HEK293 (cell line): ENCODE measurements at regions not wholly inside any gene's neighbourhood (a gene's known extent, or its start where the extent isn't known, plus 50 kb on each side); places are given as distances from the start of the nearest gene placed in this dataset.

Experiments used
- KLF1 ChIP-seq: fragments of 450-650 bp; formaldehyde crosslinking; IDR thresholded peaks from 2 replicates; pipeline ENCODE4 v1.5.1; 2016; ENCODE audit warnings: missing biosample characterization, missing genetic modification characterization
- KLF7 ChIP-seq: fragments of 450-650 bp; formaldehyde crosslinking; IDR thresholded peaks from 2 replicates; pipeline ENCODE4 v1.5.1; 2016; ENCODE audit warnings: missing biosample characterization, missing genetic modification characterization, borderline replicate concordance
- MZF1 ChIP-seq: fragments of 450-650 bp; formaldehyde crosslinking; IDR thresholded peaks from 2 replicates; pipeline ENCODE4 v1.5.1; 2017; ENCODE audit warnings: missing biosample characterization, missing genetic modification characterization, borderline replicate concordance
- OVOL3 ChIP-seq: fragments of 450-650 bp; formaldehyde crosslinking; IDR thresholded peaks from 2 replicates; pipeline ENCODE4 v1.5.1; 2016; ENCODE audit warnings: missing biosample characterization, missing genetic modification characterization
- REPIN1 ChIP-seq: fragments of 450-650 bp; formaldehyde crosslinking; IDR thresholded peaks from 2 replicates; pipeline ENCODE4 v1.5.1; 2017; ENCODE audit warnings: missing biosample characterization, missing genetic modification characterization, low read depth
- SP3 ChIP-seq: fragments of 450-650 bp; formaldehyde crosslinking; IDR thresholded peaks from 2 replicates; pipeline ENCODE4 v1.5.1; 2016; ENCODE audit warnings: missing biosample characterization, missing genetic modification characterization
- ZBTB7A ChIP-seq: fragments of 450-650 bp; formaldehyde crosslinking; IDR thresholded peaks from 2 replicates; pipeline ENCODE4 v1.5.1; 2016; ENCODE audit warnings: low read depth, missing biosample characterization, missing genetic modification characterization
- ZNF138 ChIP-seq: fragments of 450-650 bp; formaldehyde crosslinking; IDR thresholded peaks from 2 replicates; pipeline ENCODE4 v1.5.1; 2016; ENCODE audit warnings: missing biosample characterization, missing genetic modification characterization, borderline replicate concordance
- ZNF169 ChIP-seq: fragments of 450-650 bp; formaldehyde crosslinking; IDR thresholded peaks from 2 replicates; pipeline ENCODE4 v1.5.1; 2016; ENCODE audit warnings: missing biosample characterization, missing genetic modification characterization
- ZNF239 ChIP-seq: fragments of 450-650 bp; formaldehyde crosslinking; IDR thresholded peaks from 2 replicates; pipeline ENCODE4 v1.5.1; 2016; ENCODE audit warnings: missing biosample characterization, missing genetic modification characterization
- ZNF394 ChIP-seq: fragments of 450-650 bp; formaldehyde crosslinking; IDR thresholded peaks from 2 replicates; pipeline ENCODE4 v1.5.1; 2016; ENCODE audit warnings: missing biosample characterization, missing genetic modification characterization, mild to moderate bottlenecking, moderate library complexity, borderline replicate concordance
- ZNF404 ChIP-seq: fragments of 450-650 bp; formaldehyde crosslinking; IDR thresholded peaks from 2 replicates; pipeline ENCODE4 v1.5.1; 2017; ENCODE audit warnings: missing biosample characterization, missing genetic modification characterization
- ZNF600 ChIP-seq: fragments of 450-650 bp; formaldehyde crosslinking; IDR thresholded peaks from 2 replicates; pipeline ENCODE4 v1.5.1; 2016; ENCODE audit warnings: missing biosample characterization, missing genetic modification characterization
- ZNF664 ChIP-seq: fragments of 450-650 bp; formaldehyde crosslinking; IDR thresholded peaks from 2 replicates; pipeline ENCODE4 v1.5.1; 2016; ENCODE audit warnings: missing biosample characterization, missing genetic modification characterization
- ZNF701 ChIP-seq: fragments of 450-650 bp; formaldehyde crosslinking; IDR thresholded peaks from 2 replicates; pipeline ENCODE4 v1.5.1; 2016; ENCODE audit warnings: missing biosample characterization, missing genetic modification characterization
- ZNF707 ChIP-seq: fragments of 450-650 bp; formaldehyde crosslinking; IDR thresholded peaks from 2 replicates; pipeline ENCODE4 v1.5.1; 2016; ENCODE audit warnings: missing biosample characterization, missing genetic modification characterization
- ZSCAN23 ChIP-seq: fragments of 450-650 bp; formaldehyde crosslinking; IDR thresholded peaks from 2 replicates; pipeline ENCODE4 v1.5.1; 2016; ENCODE audit warnings: missing biosample characterization, missing genetic modification characterization
- TF ChIP-seq, protein P1 (sequence below): fragments of 450-650 bp; formaldehyde crosslinking; IDR thresholded peaks from 2 replicates; pipeline ENCODE4 v1.5.1; 2016; ENCODE audit warnings: missing biosample characterization, missing genetic modification characterization
- TF ChIP-seq, protein P2 (sequence below): fragments of 450-650 bp; formaldehyde crosslinking; IDR thresholded peaks from 2 replicates; pipeline ENCODE4 v1.5.1; 2016; ENCODE audit warnings: missing biosample characterization, missing genetic modification characterization
- TF ChIP-seq, protein P3 (sequence below): fragments of 450-650 bp; formaldehyde crosslinking; IDR thresholded peaks from 2 replicates; pipeline ENCODE4 v1.5.1; 2016; ENCODE audit warnings: missing biosample characterization, missing genetic modification characterization
- TF ChIP-seq, protein P4 (sequence below): fragments of 450-650 bp; formaldehyde crosslinking; optimal IDR thresholded peaks from 2 replicates; pipeline ENCODE3; 2016; ENCODE audit warnings: missing biosample characterization, mild to moderate bottlenecking, missing genetic modification characterization
- TF ChIP-seq, protein P5 (sequence below): fragments of 450-650 bp; formaldehyde crosslinking; IDR thresholded peaks from 2 replicates; pipeline ENCODE4 v1.5.1; 2016; ENCODE audit warnings: missing biosample characterization, missing genetic modification characterization
- TF ChIP-seq, protein P6 (sequence below): fragments of 450-650 bp; formaldehyde crosslinking; IDR thresholded peaks from 2 replicates; pipeline ENCODE4 v1.5.1; 2016; ENCODE audit warnings: missing biosample characterization, missing genetic modification characterization
- TF ChIP-seq, protein P7 (sequence below): fragments of 450-650 bp; formaldehyde crosslinking; IDR thresholded peaks from 2 replicates; pipeline ENCODE4 v1.5.1; 2016; ENCODE audit warnings: missing biosample characterization, missing genetic modification characterization

DNA sequence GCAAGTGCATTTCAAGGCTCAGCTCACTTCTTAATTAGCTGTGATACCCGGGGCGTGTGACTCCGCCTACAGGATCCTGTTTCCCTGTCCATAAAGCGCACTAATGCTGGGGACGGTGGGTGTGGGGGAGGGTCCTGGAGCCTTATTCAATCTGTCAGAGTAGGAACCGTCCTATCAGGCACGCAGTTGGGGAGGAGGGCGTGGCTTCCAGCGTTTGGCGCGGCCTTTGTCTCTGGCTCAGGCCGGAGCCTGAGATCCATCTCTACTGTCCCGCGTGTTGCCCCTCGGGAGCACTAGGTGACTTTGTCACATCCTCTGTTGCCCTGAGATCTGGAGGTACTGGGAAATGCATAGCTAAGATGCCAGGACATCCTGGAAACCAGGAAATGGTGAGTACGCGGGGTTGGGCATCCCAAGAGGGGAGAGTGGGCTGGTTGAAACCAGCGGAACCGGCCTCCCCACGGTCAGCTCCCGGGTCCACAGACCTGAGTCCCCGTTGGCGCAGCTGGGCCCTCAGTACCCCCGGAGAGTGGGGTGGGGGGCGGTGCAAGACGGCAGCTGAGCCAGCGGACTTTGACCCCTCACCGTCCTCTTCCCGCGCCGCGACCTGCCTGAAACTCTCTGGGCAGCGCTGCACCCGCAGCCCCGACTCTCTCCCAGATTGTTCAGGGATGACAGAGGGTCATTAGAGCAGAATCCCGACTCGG, 104.4 kb upstream of the ZNF92 start (continued):
- TF ChIP-seq, protein P1, sequence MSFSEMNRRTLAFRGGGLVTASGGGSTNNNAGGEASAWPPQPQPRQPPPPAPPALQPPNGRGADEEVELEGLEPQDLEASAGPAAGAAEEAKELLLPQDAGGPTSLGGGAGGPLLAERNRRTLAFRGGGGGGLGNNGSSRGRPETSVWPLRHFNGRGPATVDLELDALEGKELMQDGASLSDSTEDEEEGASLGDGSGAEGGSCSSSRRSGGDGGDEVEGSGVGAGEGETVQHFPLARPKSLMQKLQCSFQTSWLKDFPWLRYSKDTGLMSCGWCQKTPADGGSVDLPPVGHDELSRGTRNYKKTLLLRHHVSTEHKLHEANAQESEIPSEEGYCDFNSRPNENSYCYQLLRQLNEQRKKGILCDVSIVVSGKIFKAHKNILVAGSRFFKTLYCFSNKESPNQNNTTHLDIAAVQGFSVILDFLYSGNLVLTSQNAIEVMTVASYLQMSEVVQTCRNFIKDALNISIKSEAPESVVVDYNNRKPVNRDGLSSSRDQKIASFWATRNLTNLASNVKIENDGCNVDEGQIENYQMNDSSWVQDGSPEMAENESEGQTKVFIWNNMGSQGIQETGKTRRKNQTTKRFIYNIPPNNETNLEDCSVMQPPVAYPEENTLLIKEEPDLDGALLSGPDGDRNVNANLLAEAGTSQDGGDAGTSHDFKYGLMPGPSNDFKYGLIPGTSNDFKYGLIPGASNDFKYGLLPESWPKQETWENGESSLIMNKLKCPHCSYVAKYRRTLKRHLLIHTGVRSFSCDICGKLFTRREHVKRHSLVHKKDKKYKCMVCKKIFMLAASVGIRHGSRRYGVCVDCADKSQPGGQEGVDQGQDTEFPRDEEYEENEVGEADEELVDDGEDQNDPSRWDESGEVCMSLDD: peak; percentile 77
- TF ChIP-seq, protein P2, sequence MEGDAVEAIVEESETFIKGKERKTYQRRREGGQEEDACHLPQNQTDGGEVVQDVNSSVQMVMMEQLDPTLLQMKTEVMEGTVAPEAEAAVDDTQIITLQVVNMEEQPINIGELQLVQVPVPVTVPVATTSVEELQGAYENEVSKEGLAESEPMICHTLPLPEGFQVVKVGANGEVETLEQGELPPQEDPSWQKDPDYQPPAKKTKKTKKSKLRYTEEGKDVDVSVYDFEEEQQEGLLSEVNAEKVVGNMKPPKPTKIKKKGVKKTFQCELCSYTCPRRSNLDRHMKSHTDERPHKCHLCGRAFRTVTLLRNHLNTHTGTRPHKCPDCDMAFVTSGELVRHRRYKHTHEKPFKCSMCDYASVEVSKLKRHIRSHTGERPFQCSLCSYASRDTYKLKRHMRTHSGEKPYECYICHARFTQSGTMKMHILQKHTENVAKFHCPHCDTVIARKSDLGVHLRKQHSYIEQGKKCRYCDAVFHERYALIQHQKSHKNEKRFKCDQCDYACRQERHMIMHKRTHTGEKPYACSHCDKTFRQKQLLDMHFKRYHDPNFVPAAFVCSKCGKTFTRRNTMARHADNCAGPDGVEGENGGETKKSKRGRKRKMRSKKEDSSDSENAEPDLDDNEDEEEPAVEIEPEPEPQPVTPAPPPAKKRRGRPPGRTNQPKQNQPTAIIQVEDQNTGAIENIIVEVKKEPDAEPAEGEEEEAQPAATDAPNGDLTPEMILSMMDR (tag by site-specific recombination): no peak
- TF ChIP-seq ZNF600 (tag by site-specific recombination) (peak; percentile 88), ZBTB7A (tag by site-specific recombination) (0 out of 2 replicates have a peak, but pooled peaks have one; percentile 30), SP3 (tag by site-specific recombination) (peak; percentile 52; the same call in 1 of the 2 replicates), ZNF404 (tag by site-specific recombination) (no peak), ZNF138 (tag by site-specific recombination) (no peak), MZF1 (tag by site-specific recombination) (no peak), REPIN1 (no peak), ZNF707 (tag by site-specific recombination) (no peak), ZSCAN23 (no peak), ZNF394 (tag by site-specific recombination) (0 out of 2 replicates have a peak, but pooled peaks have one; percentile 28), OVOL3 (tag by site-specific recombination) (0 out of 2 replicates have a peak, but pooled peaks have one; percentile 12), ZNF701 (tag by site-specific recombination) (no peak), KLF7 (tag by site-specific recombination) (no peak), KLF1 (tag by site-specific recombination) (no peak), ZNF169 (no peak), ZNF664 (tag by site-specific recombination) (no peak), ZNF239 (no peak)
- TF ChIP-seq, protein P3, sequence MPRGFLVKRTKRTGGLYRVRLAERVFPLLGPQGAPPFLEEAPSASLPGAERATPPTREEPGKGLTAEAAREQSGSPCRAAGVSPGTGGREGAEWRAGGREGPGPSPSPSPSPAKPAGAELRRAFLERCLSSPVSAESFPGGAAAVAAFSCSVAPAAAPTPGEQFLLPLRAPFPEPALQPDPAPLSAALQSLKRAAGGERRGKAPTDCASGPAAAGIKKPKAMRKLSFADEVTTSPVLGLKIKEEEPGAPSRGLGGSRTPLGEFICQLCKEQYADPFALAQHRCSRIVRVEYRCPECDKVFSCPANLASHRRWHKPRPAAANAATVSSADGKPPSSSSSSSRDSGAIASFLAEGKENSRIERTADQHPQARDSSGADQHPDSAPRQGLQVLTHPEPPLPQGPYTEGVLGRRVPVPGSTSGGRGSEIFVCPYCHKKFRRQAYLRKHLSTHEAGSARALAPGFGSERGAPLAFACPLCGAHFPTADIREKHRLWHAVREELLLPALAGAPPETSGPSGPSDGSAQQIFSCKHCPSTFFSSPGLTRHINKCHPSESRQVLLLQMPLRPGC (tag by site-specific recombination): no peak
- TF ChIP-seq, protein P4, sequence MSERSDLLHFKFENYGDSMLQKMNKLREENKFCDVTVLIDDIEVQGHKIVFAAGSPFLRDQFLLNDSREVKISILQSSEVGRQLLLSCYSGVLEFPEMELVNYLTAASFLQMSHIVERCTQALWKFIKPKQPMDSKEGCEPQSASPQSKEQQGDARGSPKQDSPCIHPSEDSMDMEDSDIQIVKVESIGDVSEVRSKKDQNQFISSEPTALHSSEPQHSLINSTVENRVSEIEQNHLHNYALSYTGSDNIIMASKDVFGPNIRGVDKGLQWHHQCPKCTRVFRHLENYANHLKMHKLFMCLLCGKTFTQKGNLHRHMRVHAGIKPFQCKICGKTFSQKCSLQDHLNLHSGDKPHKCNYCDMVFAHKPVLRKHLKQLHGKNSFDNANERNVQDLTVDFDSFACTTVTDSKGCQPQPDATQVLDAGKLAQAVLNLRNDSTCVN (tag by site-specific recombination): peak; percentile 39
- TF ChIP-seq, protein P5, sequence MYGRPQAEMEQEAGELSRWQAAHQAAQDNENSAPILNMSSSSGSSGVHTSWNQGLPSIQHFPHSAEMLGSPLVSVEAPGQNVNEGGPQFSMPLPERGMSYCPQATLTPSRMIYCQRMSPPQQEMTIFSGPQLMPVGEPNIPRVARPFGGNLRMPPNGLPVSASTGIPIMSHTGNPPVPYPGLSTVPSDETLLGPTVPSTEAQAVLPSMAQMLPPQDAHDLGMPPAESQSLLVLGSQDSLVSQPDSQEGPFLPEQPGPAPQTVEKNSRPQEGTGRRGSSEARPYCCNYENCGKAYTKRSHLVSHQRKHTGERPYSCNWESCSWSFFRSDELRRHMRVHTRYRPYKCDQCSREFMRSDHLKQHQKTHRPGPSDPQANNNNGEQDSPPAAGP (tag by site-specific recombination): peak; percentile 50; the same call in 1 of the 2 replicates
- TF ChIP-seq, protein P6, sequence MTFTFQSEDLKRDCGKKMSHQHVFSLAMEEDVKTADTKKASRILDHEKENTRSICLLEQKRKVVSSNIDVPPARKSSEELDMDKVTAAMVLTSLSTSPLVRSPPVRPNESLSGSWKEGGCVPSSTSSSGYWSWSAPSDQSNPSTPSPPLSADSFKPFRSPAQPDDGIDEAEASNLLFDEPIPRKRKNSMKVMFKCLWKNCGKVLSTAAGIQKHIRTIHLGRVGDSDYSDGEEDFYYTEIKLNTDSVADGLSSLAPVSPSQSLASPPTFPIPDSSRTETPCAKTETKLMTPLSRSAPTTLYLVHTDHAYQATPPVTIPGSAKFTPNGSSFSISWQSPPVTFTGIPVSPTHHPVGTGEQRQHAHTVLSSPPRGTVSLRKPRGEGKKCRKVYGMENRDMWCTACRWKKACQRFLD (tag by site-specific recombination): no peak
- TF ChIP-seq, protein P7, sequence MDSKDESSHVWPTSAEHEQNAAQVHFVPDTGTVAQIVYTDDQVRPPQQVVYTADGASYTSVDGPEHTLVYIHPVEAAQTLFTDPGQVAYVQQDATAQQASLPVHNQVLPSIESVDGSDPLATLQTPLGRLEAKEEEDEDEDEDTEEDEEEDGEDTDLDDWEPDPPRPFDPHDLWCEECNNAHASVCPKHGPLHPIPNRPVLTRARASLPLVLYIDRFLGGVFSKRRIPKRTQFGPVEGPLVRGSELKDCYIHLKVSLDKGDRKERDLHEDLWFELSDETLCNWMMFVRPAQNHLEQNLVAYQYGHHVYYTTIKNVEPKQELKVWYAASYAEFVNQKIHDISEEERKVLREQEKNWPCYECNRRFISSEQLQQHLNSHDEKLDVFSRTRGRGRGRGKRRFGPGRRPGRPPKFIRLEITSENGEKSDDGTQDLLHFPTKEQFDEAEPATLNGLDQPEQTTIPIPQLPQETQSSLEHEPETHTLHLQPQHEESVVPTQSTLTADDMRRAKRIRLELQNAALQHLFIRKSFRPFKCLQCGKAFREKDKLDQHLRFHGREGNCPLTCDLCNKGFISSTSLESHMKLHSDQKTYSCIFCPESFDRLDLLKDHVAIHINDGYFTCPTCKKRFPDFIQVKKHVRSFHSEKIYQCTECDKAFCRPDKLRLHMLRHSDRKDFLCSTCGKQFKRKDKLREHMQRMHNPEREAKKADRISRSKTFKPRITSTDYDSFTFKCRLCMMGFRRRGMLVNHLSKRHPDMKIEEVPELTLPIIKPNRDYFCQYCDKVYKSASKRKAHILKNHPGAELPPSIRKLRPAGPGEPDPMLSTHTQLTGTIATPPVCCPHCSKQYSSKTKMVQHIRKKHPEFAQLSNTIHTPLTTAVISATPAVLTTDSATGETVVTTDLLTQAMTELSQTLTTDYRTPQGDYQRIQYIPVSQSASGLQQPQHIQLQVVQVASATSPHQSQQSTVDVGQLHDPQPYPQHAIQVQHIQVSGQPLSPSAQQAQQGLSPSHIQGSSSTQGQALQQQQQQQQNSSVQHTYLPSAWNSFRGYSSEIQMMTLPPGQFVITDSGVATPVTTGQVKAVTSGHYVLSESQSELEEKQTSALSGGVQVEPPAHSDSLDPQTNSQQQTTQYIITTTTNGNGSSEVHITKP (tag by site-specific recombination): peak; percentile 51
